ENCODE measurements at regions not wholly inside any gene's neighbourhood (a gene's known extent, or its start where the extent isn't known, plus 50 kb on each side); places are given as distances from the start of the nearest gene placed in this dataset.

DNA sequence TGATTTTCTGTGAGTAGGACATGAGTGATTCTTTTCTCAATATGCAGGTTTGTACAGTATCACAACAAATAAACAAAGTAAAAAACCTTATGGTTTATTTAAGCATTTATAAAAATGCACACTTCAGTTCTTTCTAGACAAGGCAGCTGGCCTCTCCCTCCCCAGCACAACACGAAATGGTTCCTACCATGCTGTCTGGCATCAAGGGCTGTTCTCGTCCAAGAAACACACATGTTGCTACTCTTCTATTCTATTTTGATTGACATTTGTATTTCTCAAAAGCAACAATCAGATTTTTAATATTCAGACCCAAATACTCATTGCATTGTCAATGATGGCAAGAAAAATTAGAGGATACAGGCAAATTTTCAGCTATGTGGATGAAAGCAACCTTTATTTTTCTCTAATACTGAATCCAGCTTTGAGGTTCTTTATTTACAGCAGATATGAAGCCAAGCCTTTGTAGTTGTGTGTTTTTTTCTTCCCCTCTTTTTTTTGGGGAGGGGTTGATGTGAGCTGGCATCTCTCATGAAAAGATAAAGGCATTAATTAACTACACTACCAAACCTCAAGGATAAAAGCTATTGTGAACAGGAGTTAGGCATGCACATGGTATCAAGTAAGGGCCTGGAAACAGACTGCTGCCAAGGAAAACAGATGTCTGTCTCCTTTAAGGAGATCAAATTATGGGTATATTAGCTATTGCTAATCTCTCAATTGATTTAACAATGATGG is 96.4 kb upstream of the PREP start:
- H3K4me3 Mint-ChIP-seq = no peak overlapping the region

DNA sequence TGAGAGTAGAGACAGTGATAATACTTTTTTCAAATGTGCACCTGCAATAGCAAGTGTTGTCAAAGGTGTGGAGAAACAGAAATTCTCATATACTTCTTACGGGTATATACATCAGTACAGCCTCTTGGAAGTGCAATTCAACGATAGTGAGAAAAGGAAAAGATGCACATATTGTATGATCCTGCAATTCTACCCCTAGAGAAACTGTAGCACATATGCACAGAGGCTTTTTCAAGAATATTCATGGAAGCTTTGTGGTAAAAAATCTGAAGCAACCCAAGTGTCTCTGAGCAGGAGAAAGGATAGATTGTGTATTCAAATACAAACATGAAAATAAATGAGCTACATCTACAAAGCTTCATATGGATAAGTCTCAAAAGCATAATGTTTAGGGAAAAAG is 94.7 kb upstream of the PREP start:
- no peak overlapping the region for H3K27ac Mint-ChIP-seq
- H3K9me3 Mint-ChIP-seq = no peaks in the 10 kb centered on the region
- no peaks in the 10 kb centered on the region for H3K4me1 Mint-ChIP-seq
- H3K27me3 Mint-ChIP-seq = no peaks in the 10 kb centered on the region
- no peaks in the 10 kb centered on the region for H3K36me3 Mint-ChIP-seq
- no peak overlapping the region for H3K4me3 Mint-ChIP-seq

More for the DNA sequence above, 96.4 kb upstream of the PREP start:
- H3K27me3 Mint-ChIP-seq = no peaks in the 10 kb centered on the region
- H3K9me3 Mint-ChIP-seq = no peaks in the 10 kb centered on the region
- H3K36me3 Mint-ChIP-seq = no peaks in the 10 kb centered on the region
- H3K4me1 Mint-ChIP-seq = no peaks in the 10 kb centered on the region
- no peak overlapping the region for H3K27ac Mint-ChIP-seq

- Mint-ChIP-seq H3K4me3 (no peak overlapping the region), H3K27me3 (peaks cover 1% of the 10 kb centered on the region), H3K4me1 (no peaks in the 10 kb centered on the region), H3K27ac (no peak overlapping the region), H3K36me3 (no peaks in the 10 kb centered on the region), H3K9me3 (no peaks in the 10 kb centered on the region)
These were observed 92.6 kb upstream of the PREP start for GRCh38 chr6:105495515-105495914.

DNA sequence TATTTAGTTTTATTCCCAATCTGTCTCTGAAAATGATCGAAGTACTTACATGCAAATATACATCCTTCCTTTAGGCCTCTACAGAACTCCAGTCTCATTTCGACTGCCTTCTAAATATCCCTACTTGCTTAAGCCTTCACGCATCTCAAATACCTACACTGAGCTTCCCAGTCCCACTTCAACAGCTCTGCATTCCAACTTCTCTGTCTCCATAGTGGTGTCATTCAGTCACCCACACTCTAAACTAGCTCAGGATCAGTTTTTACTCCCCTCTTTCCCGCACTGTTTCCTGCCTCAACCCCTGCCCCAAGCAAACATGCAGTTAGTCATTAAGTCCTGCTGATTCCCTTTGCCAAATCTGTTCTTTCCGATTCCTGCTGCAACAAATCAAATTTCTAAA is 91.8 kb upstream of the PREP start:
- no peaks in the 10 kb centered on the region for H3K9me3 Mint-ChIP-seq
- no peak overlapping the region for H3K27ac Mint-ChIP-seq
- H3K36me3 Mint-ChIP-seq = no peaks in the 10 kb centered on the region
- no peaks in the 10 kb centered on the region for H3K4me1 Mint-ChIP-seq
- peaks cover 1% of the 10 kb centered on the region for H3K27me3 Mint-ChIP-seq
- H3K4me3 Mint-ChIP-seq = no peak overlapping the region

- Mint-ChIP-seq H3K4me3 (no peak overlapping the region), H3K4me1 (no peaks in the 10 kb centered on the region), H3K27me3 (peaks cover 1% of the 10 kb centered on the region), H3K36me3 (no peaks in the 10 kb centered on the region), H3K9me3 (no peaks in the 10 kb centered on the region), H3K27ac (no peak overlapping the region)
These were observed 90.9 kb upstream of the PREP start for GRCh38 chr6:105493736-105494135.

- Mint-ChIP-seq H3K36me3 (no peaks in the 10 kb centered on the region), H3K9me3 (no peaks in the 10 kb centered on the region), H3K27me3 (peaks cover 1% of the 10 kb centered on the region), H3K4me3 (no peak overlapping the region), H3K4me1 (no peaks in the 10 kb centered on the region), H3K27ac (no peak overlapping the region)
These were observed 90.1 kb upstream of the PREP start for GRCh38 chr6:105492706-105493673.

- Mint-ChIP-seq H3K4me3 (no peak overlapping the region), H3K36me3 (no peaks in the 10 kb centered on the region), H3K27ac (no peak overlapping the region), H3K27me3 (peaks cover 5% of the 10 kb centered on the region), H3K9me3 (no peaks in the 10 kb centered on the region), H3K4me1 (no peaks in the 10 kb centered on the region)
These were observed 86.3 kb upstream of the PREP start for GRCh38 chr6:105489216-105489530.

GRCh38 chr6:105488516-105489215 is 85.8 kb upstream of the PREP start:
- Mint-ChIP-seq H3K27ac (no peak overlapping the region), H3K27me3 (peaks cover 8% of the 10 kb centered on the region), H3K36me3 (no peaks in the 10 kb centered on the region), H3K4me3 (no peak overlapping the region), H3K4me1 (no peaks in the 10 kb centered on the region), H3K9me3 (no peaks in the 10 kb centered on the region)

DNA sequence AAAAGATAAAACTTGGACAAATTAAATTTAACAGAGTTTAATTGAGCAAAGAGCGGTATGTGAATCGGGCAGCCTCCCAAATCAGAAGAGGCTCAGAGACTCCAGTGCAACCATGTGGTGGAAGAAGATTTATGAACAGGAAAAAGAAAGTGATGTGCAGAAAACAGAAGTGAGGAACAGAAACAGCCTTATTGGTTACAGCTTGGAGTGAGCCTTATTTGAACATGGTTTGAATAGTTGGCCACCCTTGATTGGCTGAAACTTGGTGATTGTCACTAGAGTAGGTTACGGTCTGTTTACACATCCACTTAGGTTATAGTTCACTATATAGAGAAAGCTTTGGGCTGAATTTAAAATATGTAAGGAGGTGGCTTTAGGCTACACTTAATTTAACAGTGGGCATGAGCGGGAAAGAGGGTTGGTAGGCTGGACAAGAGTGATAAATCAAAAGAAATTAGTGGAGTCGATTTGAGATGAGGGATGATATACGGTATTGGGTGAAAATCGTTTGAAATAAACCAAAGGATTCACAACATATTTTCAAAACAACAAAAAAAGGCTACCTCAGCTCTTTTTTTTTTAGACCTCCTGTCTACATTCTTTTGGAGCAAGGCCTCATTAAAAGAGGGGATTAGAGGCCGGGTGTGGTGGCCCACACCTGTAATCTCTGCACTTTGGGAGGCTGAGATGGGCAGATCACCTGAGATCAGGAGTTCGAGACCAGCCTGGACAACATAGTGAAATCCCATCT is 84.3 kb upstream of the PREP start:
- Mint-ChIP-seq H3K4me3 (no peak overlapping the region), H3K9me3 (no peaks in the 10 kb centered on the region), H3K36me3 (no peaks in the 10 kb centered on the region), H3K27me3 (peaks cover 9% of the 10 kb centered on the region), H3K4me1 (no peaks in the 10 kb centered on the region), H3K27ac (no peak overlapping the region)

DNA sequence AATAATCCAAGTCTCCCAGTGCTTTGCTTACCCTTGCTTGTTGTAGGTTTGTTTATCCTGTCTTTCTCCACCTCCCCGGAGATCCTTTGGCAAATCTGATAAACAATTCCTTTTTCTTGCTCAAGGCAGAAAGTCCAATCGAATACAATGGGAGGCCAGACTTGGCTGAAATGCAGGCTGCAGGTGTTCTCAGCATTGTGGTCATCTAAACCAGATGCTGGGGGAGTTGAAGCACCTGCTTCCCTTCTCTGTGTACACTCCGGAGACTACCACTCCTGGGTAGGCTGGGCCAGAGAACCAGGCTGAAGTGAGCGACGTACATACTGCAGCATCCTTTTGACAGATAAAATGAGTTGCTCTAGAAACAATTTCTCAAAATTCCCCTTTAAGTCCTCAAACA is 82.6 kb upstream of the PREP start:
- Mint-ChIP-seq H3K4me1 (no peaks in the 10 kb centered on the region), H3K4me3 (no peak overlapping the region), H3K9me3 (no peaks in the 10 kb centered on the region), H3K27me3 (peaks cover 14% of the 10 kb centered on the region), H3K36me3 (no peaks in the 10 kb centered on the region), H3K27ac (no peak overlapping the region)

DNA sequence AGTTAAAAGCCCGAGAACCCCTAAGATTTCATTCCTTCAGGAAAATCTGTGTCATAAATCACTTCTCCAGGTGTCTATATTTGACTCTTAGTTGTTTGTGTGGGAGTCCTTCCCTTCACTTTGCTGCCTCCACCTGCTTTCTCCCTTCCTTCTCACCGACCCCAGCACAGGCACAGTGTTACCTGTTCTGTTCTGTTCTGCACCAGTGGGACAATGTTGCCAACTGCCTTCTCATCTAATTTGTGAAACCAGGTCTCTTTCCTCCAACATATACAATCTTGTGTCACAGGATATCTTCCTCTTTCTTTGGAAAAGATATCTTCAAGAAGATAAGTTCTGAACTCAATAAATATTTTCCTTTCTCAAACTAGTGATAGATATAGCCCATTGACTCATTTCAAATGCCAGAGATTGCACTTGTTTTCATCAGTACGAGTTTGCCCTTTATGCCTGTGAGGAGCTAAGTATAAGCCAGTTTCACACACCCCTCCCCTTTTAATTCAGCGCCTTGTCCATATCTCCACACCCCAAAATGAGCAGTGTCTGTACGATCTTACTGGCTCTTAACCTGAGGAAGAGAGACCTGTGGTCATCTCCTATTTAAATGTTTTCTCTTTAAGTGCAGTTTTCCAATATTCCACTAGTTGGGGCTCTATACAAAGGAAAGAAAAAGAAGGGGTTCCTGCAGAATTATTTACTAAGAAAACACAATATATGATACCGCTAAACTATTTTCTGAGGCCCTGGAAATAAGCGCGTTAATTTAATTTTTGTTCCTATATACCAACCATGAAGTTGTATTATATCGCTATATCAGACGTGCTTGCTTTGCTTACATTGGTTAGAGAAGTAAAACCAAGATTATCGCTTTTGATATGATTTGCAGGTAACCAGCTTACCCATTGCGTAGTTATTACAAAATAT is 81.6 kb upstream of the PREP start:
- Mint-ChIP-seq H3K27ac (no peak overlapping the region), H3K36me3 (no peaks in the 10 kb centered on the region), H3K9me3 (no peaks in the 10 kb centered on the region), H3K4me3 (no peak overlapping the region), H3K27me3 (peaks cover 14% of the 10 kb centered on the region), H3K4me1 (no peaks in the 10 kb centered on the region)

DNA sequence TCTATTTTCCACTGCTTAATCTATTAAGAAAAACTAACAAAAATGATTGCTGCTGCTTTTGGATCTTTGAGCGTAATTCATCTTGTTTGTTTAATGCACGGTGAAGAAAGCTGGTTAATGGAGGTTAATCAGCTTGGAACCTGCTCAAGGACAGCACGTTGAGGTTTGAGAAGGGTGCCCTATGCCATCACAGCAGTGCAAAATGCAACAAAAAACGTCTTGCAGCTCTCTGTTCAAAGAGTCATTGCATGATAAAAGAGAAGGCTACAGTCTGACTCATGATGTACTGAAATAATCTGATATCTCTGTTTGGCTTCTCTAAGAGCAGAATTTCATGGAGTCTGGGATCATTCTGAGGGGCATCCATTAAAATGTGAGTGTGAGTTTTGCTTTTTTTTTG is 80.6 kb upstream of the PREP start:
- Mint-ChIP-seq H3K27me3 (peaks cover 20% of the 10 kb centered on the region), H3K9me3 (no peaks in the 10 kb centered on the region), H3K4me3 (no peak overlapping the region), H3K36me3 (no peaks in the 10 kb centered on the region), H3K4me1 (no peaks in the 10 kb centered on the region), H3K27ac (no peak overlapping the region)

- H3K4me1 Mint-ChIP-seq = no peaks in the 10 kb centered on the region
- peaks cover 21% of the 10 kb centered on the region for H3K27me3 Mint-ChIP-seq
- no peak overlapping the region for H3K27ac Mint-ChIP-seq
- H3K9me3 Mint-ChIP-seq = no peaks in the 10 kb centered on the region
- H3K4me3 Mint-ChIP-seq = no peak overlapping the region
- no peaks in the 10 kb centered on the region for H3K36me3 Mint-ChIP-seq
These were observed 80.0 kb upstream of the PREP start for GRCh38 chr6:105482921-105483320.

- no peaks in the 10 kb centered on the region for H3K36me3 Mint-ChIP-seq
- H3K4me3 Mint-ChIP-seq = no peak overlapping the region
- no peak overlapping the region for H3K27ac Mint-ChIP-seq
- peaks cover under 1% of the 10 kb centered on the region for H3K9me3 Mint-ChIP-seq
- peaks cover 22% of the 10 kb centered on the region for H3K27me3 Mint-ChIP-seq
- H3K4me1 Mint-ChIP-seq = no peaks in the 10 kb centered on the region
These were observed 79.5 kb upstream of the PREP start for GRCh38 chr6:105482227-105482844.

Data from activated naive CD4-positive, alpha-beta T cell treated with anti-CD3 and anti-CD28 coated beads, Interleukin-2, amount 50 U/mL, for 24 hours (primary cell).